Esophagus squamous epithelium (tissue), 4 donors: ENCODE measurements at regions not wholly inside any gene's neighbourhood (a gene's known extent, or its start where the extent isn't known, plus 50 kb on each side); places are given as distances from the start of the nearest gene placed in this dataset.

Source experiments
- CTCF ChIP-seq, 6 experiments: fragments of 450-650 bp in 4 of 6; fragments of 200-600 bp in 2 of 6; sonication (generic) in 2 of 6; IDR thresholded peaks; one replicate each; pipeline ENCODE4 v1.5.1; 2016 to 2019; ENCODE audit warnings: antibody characterized with exemption in 6 of 6, mild to moderate bottlenecking in 4 of 6, moderate library complexity in 4 of 6
- POLR2A ChIP-seq, 4 donors: fragments of 450-650 bp; IDR thresholded peaks; one replicate each; pipeline ENCODE4 v1.6.1; 2017; ENCODE audit warnings: antibody characterized with exemption in 4 of 4, mild to moderate bottlenecking in 4 of 4, moderate library complexity in 3 of 4

- TF ChIP-seq CTCF (IDR thresholded peaks at IDR 0.05) (no peak), POLR2A (IDR thresholded peaks at IDR 0.05) (no peak)
These were observed 835.9 kb upstream of the GRM7 start for GRCh38 chr3:6025032-6025431.
